DND-41 (cell line): ENCODE measurements at regions not wholly inside any gene's neighbourhood (a gene's known extent, or its start where the extent isn't known, plus 50 kb on each side); places are given as distances from the start of the nearest gene placed in this dataset.

Experiments
- ATAC-seq: fragments of 200-7000 bp; cut with Tn5 transposase; 3 replicates; pipeline ENCODE4 v1.9.1; 2021; ENCODE audit warnings: low read depth; ENCODE audit not compliant: insufficient read depth
- DNase-seq: peaks from one replicate; pipeline ENCODE4 v3.0.0-alpha.2; 2020
- H2AFZ ChIP-seq: 2 replicates; pipeline ENCODE4 v1.6.0; 2012; ENCODE audit warnings: low read depth, low read length
- H3K27ac ChIP-seq: 2 replicates; pipeline ENCODE4 v1.5.1; 2012; ENCODE audit warnings: low read length, inconsistent platforms
- H3K27me3 ChIP-seq: fragments of 200-600 bp; sonication (generic); 2 replicates; pipeline ENCODE4 v1.6.0; 2012; ENCODE audit warnings: low read length, mild to moderate bottlenecking, inconsistent platforms; ENCODE audit not compliant: insufficient read depth, poor library complexity
- H3K36me3 ChIP-seq: 2 replicates; pipeline ENCODE4 v1.5.1; 2012; ENCODE audit warnings: low read length, inconsistent platforms; ENCODE audit not compliant: insufficient read depth
- H3K4me1 ChIP-seq: 2 replicates; pipeline ENCODE4 v1.5.1; 2012; ENCODE audit warnings: mild to moderate bottlenecking, low read length; ENCODE audit not compliant: insufficient read depth
- H3K4me2 ChIP-seq: 2 replicates; pipeline ENCODE4 v1.6.0; 2012; ENCODE audit warnings: mild to moderate bottlenecking, moderate library complexity, low read length, inconsistent platforms; ENCODE audit not compliant: insufficient read depth
- H3K4me3 ChIP-seq, 2 experiments: fragments of 200-600 bp in 1 of 2; shearing (Covaris generic) in 1 of 2; 2 replicates each; pipeline ENCODE4 v1.5.1; 2012 to 2016; ENCODE audit warnings: inconsistent platforms in 2 of 2, low read length in 2 of 2, mild to moderate bottlenecking in 2 of 2, low read depth in 1 of 2, moderate library complexity in 1 of 2
- H3K79me2 ChIP-seq: 2 replicates; pipeline ENCODE4 v1.6.0; 2012; ENCODE audit warnings: low read length, inconsistent platforms; ENCODE audit not compliant: insufficient read depth
- H3K9ac ChIP-seq: 2 replicates; pipeline ENCODE4 v1.6.0; 2012; ENCODE audit warnings: low read depth, mild to moderate bottlenecking, inconsistent platforms, low read length, moderate library complexity
- H3K9me3 ChIP-seq: 2 replicates; pipeline ENCODE4 v1.5.1; 2012; ENCODE audit warnings: low read length, moderate library complexity, mild to moderate bottlenecking, inconsistent platforms; ENCODE audit not compliant: insufficient read depth, severe bottlenecking
- H4K20me1 ChIP-seq: 2 replicates; pipeline ENCODE4 v1.6.0; 2012; ENCODE audit warnings: low read length; ENCODE audit not compliant: insufficient read depth
- CTCF ChIP-seq: IDR thresholded peaks from 2 replicates; pipeline ENCODE4 v1.5.1; 2012; ENCODE audit warnings: borderline replicate concordance, low read length, moderate library complexity, mild to moderate bottlenecking; ENCODE audit not compliant: poor library complexity, severe bottlenecking; ENCODE audit errors: extremely low read depth
- EZH2 ChIP-seq: IDR thresholded peaks from 3 replicates; pipeline ENCODE4 v1.6.1; 2012; ENCODE audit warnings: borderline replicate concordance, low read depth, mild to moderate bottlenecking, moderate library complexity, low read length, inconsistent platforms; ENCODE audit not compliant: severe bottlenecking

- Histone ChIP-seq H3K9me3 (no peaks in the 10 kb centered on the region), H3K27me3 (no peaks in the 10 kb centered on the region), H3K27ac (no peak overlapping the region), H3K4me1 (no peaks in the 10 kb centered on the region), H3K4me3 (no peak overlapping the region), H4K20me1 (no peaks in the 10 kb centered on the region; the same call in 1 of the 2 replicates), H3K79me2 (no peaks in the 10 kb centered on the region), H2AFZ (no peak overlapping the region), H3K9ac (no peak overlapping the region), H3K36me3 (no peaks in the 10 kb centered on the region), H3K4me2 (no peak overlapping the region)
- DNase-seq (no peak), ATAC-seq (no peak)
- TF ChIP-seq EZH2 (no peak), CTCF (no peak)
Observed at GRCh38 chr20:57117296-57117695, 149.1 kb downstream of the BMP7 start.

- Histone ChIP-seq H3K4me1 (no peaks in the 10 kb centered on the region), H4K20me1 (no peaks in the 10 kb centered on the region; the same call in 1 of the 2 replicates), H3K27me3 (peaks cover 3% of the 10 kb centered on the region), H3K9ac (no peak overlapping the region), H3K4me3 (no peak overlapping the region), H2AFZ (no peak overlapping the region), H3K9me3 (no peaks in the 10 kb centered on the region), H3K4me2 (no peak overlapping the region), H3K79me2 (no peaks in the 10 kb centered on the region), H3K27ac (no peak overlapping the region), H3K36me3 (no peaks in the 10 kb centered on the region)
- DNase-seq (no peak), ATAC-seq (no peak)
- TF ChIP-seq CTCF: no peak
- no peak for TF ChIP-seq EZH2
Observed at GRCh38 chr20:57118107-57118769, 148.2 kb downstream of the BMP7 start.
